Hematopoietic multipotent progenitor cell treated with erythropoietin and hydrocortisone succinate and interleukin-3 and kit ligand, for 6 days (in vitro differentiated cells): ENCODE measurements at regions not wholly inside any gene's neighbourhood (a gene's known extent, or its start where the extent isn't known, plus 50 kb on each side); places are given as distances from the start of the nearest gene placed in this dataset.
"Not testable (repeated sequence)": the region's sequence is repeated elsewhere in the genome, so short reads cannot be mapped to it uniquely, and the experiment has no call there.

Experiments
- DNase-seq: peaks from one replicate; pipeline ENCODE4 v3.0.0-alpha.2; 2015

GRCh38 chr4:131741836-131742235 is 1407.3 kb upstream of the PCDH10 start:
- not testable (repeated sequence) for DNase-seq

- DNase-seq, result not testable (repeated sequence)
Observed at GRCh38 chr4:131742536-131743205, 1406.4 kb upstream of the PCDH10 start.

GRCh38 chr4:131743348-131743747 is 1405.7 kb upstream of the PCDH10 start:
- not testable (repeated sequence) for DNase-seq

- DNase-seq, result not testable (repeated sequence)
Observed at GRCh38 chr4:131747203-131747602, 1401.9 kb upstream of the PCDH10 start.

GRCh38 chr4:131749224-131749623 is 1399.9 kb upstream of the PCDH10 start:
- DNase-seq, result not testable (repeated sequence)

- not testable (repeated sequence) for DNase-seq
Observed at GRCh38 chr4:131750006-131750405, 1399.1 kb upstream of the PCDH10 start.

- not testable (repeated sequence) for DNase-seq
Observed at GRCh38 chr4:131750469-131750868, 1398.6 kb upstream of the PCDH10 start.

- DNase-seq, result not testable (repeated sequence)
Observed at GRCh38 chr4:131762234-131762633, 1386.9 kb upstream of the PCDH10 start.

GRCh38 chr4:131764730-131765129 is 1384.4 kb upstream of the PCDH10 start:
- DNase-seq, result no peak

GRCh38 chr4:131774382-131774781 is 1374.7 kb upstream of the PCDH10 start:
- not testable (repeated sequence) for DNase-seq

GRCh38 chr4:131810565-131810964 is 1338.5 kb upstream of the PCDH10 start:
- peak; percentile 11 for DNase-seq
